DOHH2 (cell line): ENCODE measurements at regions not wholly inside any gene's neighbourhood (a gene's known extent, or its start where the extent isn't known, plus 50 kb on each side); places are given as distances from the start of the nearest gene placed in this dataset.

Source experiments
- H3F3A ChIP-seq: fragments of 200-600 bp; sonication (generic), shearing (Covaris generic); 2 replicates; pipeline ENCODE4 v1.6.0; 2016; ENCODE audit warnings: antibody characterized with exemption, mild to moderate bottlenecking; ENCODE audit not compliant: control insufficient read depth, insufficient read depth
- H3K27ac ChIP-seq: fragments of 200-600 bp; sonication (generic); 2 replicates; pipeline ENCODE4 v1.5.1; 2014; ENCODE audit warnings: low read depth, mild to moderate bottlenecking, low read length, moderate library complexity
- H3K27me3 ChIP-seq: fragments of 200-600 bp; sonication (generic); 2 replicates; pipeline ENCODE4 v1.6.1; 2014; ENCODE audit warnings: mild to moderate bottlenecking, low read length, mixed read lengths; ENCODE audit not compliant: control insufficient read depth
- H3K36me3 ChIP-seq: fragments of 200-600 bp; sonication (generic); 2 replicates; pipeline ENCODE4 v1.6.1; 2014; ENCODE audit warnings: mild to moderate bottlenecking, low read length, moderate library complexity, mixed read lengths; ENCODE audit not compliant: control insufficient read depth
- H3K4me1 ChIP-seq: fragments of 200-600 bp; sonication (generic); 2 replicates; pipeline ENCODE4 v1.6.1; 2014; ENCODE audit warnings: mild to moderate bottlenecking, low read length, mixed read lengths; ENCODE audit not compliant: control insufficient read depth
- H3K4me2 ChIP-seq: fragments of 200-600 bp; sonication (generic); 2 replicates; pipeline ENCODE4 v1.6.0; 2014; ENCODE audit warnings: mild to moderate bottlenecking, low read length, moderate library complexity
- H3K4me3 ChIP-seq: fragments of 200-600 bp; sonication (generic); 2 replicates; pipeline ENCODE4 v1.5.1; 2014; ENCODE audit warnings: mild to moderate bottlenecking, low read length, mixed read lengths
- H3K79me2 ChIP-seq: fragments of 200-600 bp; sonication (generic); 2 replicates; pipeline ENCODE4 v1.6.1; 2014; ENCODE audit warnings: mild to moderate bottlenecking, low read length, mixed read lengths; ENCODE audit not compliant: control insufficient read depth
- H3K9me2 ChIP-seq: fragments of 200-600 bp; sonication (generic); replicated peaks from 2 replicates; pipeline ENCODE4 v1.6.1; 2014; ENCODE audit warnings: mild to moderate bottlenecking, low read length, mixed read lengths; ENCODE audit not compliant: control insufficient read depth
- H3K9me3 ChIP-seq: fragments of 200-600 bp; sonication (generic); 2 replicates; pipeline ENCODE4 v1.6.1; 2014; ENCODE audit warnings: antibody characterized with exemption, low read length, mixed read lengths; ENCODE audit not compliant: control insufficient read depth, insufficient read depth
- H4K20me1 ChIP-seq: fragments of 200-600 bp; sonication (generic); 2 replicates; pipeline ENCODE4 v1.6.0; 2014; ENCODE audit warnings: low read depth, mild to moderate bottlenecking, antibody characterized with exemption, low read length, moderate library complexity; ENCODE audit not compliant: control insufficient read depth, insufficient read depth
- CTCF ChIP-seq: fragments of 200-600 bp; sonication (generic); IDR thresholded peaks from one replicate; pipeline ENCODE4 v1.5.1; 2014; ENCODE audit warnings: antibody characterized with exemption, mild to moderate bottlenecking, low read depth, low read length; ENCODE audit not compliant: poor library complexity, severe bottlenecking
- EZH2phosphoT487 ChIP-seq: fragments of 200-600 bp; sonication (generic); IDR thresholded peaks from 2 replicates; pipeline ENCODE4 v1.6.1; 2017; ENCODE audit warnings: borderline replicate concordance, mild to moderate bottlenecking, antibody characterized with exemption, low read length, moderate library complexity, mixed read lengths

GRCh38 chr17:55829995-55830612 lies 79.3 kb downstream of the PCTP start:
- Histone ChIP-seq H3K4me3 (no peak overlapping the region), H3K4me2 (no peak overlapping the region), H3K27me3 (peaks cover 11% of the 10 kb centered on the region), H3K36me3 (no peaks in the 10 kb centered on the region), H3K9me3 (no peaks in the 10 kb centered on the region), H3K4me1 (no peaks in the 10 kb centered on the region), H3K27ac (no peak overlapping the region), H3K9me2 (no peaks in the 10 kb centered on the region), H3K79me2 (no peaks in the 10 kb centered on the region), H4K20me1 (no peaks in the 10 kb centered on the region), H3F3A (no peaks in the 10 kb centered on the region)
- no peak for TF ChIP-seq CTCF
- TF ChIP-seq EZH2phosphoT487: no peak

GRCh38 chr17:55830699-55831471 lies 80.0 kb downstream of the PCTP start:
- no peaks in the 10 kb centered on the region for H3K79me2 ChIP-seq
- no peak overlapping the region for H3K4me2 ChIP-seq
- H3K36me3 ChIP-seq: no peaks in the 10 kb centered on the region
- TF ChIP-seq EZH2phosphoT487: no peak
- no peak for TF ChIP-seq CTCF
- H4K20me1 ChIP-seq: no peaks in the 10 kb centered on the region
- no peaks in the 10 kb centered on the region for H3K9me3 ChIP-seq
- peaks cover 11% of the 10 kb centered on the region for H3K27me3 ChIP-seq
- H3F3A ChIP-seq: no peaks in the 10 kb centered on the region
- no peaks in the 10 kb centered on the region for H3K4me1 ChIP-seq
- H3K9me2 ChIP-seq: no peaks in the 10 kb centered on the region
- H3K27ac ChIP-seq: no peak overlapping the region
- no peak overlapping the region for H3K4me3 ChIP-seq

GRCh38 chr17:55833306-55833705 lies 82.5 kb downstream of the PCTP start:
- H4K20me1 ChIP-seq: no peaks in the 10 kb centered on the region
- no peaks in the 10 kb centered on the region for H3K79me2 ChIP-seq
- peaks cover 11% of the 10 kb centered on the region for H3K27me3 ChIP-seq
- H3K4me3 ChIP-seq: no peak overlapping the region
- H3K9me3 ChIP-seq: no peaks in the 10 kb centered on the region
- H3K9me2 ChIP-seq: no peaks in the 10 kb centered on the region
- TF ChIP-seq CTCF (no peak), EZH2phosphoT487 (no peak)
- no peaks in the 10 kb centered on the region for H3F3A ChIP-seq
- no peaks in the 10 kb centered on the region for H3K4me1 ChIP-seq
- no peaks in the 10 kb centered on the region for H3K36me3 ChIP-seq
- no peak overlapping the region for H3K4me2 ChIP-seq
- H3K27ac ChIP-seq: no peak overlapping the region
